ENCODE measurements at regions not wholly inside any gene's neighbourhood (a gene's known extent, or its start where the extent isn't known, plus 50 kb on each side); places are given as distances from the start of the nearest gene placed in this dataset.

DNA sequence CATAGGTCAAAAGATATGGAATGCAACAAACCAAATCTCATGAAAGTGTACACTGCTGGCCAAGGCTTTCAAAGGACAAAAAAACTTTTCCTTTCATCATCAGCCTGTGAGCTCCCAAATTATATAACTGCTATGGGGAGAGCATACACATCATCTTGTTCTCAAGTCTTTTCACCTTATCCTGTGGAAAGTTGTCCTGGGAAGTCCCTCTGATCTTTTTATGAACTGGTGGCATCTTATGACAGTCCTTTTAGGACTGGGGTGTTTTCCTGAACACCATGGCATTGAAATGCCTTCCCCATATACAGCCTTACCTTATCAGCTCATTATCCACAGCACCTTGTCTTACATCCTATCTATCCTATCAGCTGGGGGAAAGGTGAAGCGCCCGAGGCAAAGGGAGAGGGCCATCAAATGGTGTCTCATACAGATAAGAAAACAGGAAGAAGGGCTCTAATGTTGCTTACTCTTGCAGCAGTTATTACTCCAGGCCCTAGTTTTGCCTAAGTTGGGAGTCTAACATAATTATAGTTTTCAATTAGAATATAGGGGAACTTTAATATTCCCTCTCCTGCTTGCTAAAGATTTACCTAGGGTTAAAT is 61.5 kb upstream of the GOLIM4 start:
- H3K4me2 ChIP-seq = no peak overlapping the region
- ATAC-seq (no peak), DNase-seq (ENCODE audit: low spot score) (no peak)
- H3K4me3 ChIP-seq = no peak overlapping the region
- H3K27ac Mint-ChIP-seq = no peak overlapping the region
- H3K36me3 ChIP-seq (ENCODE audit: insufficient read depth) = no peaks in the 10 kb centered on the region
- peaks cover 14% of the 10 kb centered on the region for H3K36me3 Mint-ChIP-seq (ENCODE audit: low read depth)
- no peak overlapping the region for H2AFZ ChIP-seq
- H3K4me1 ChIP-seq (ENCODE audit: insufficient read depth) = no peaks in the 10 kb centered on the region
- TF ChIP-seq, protein P1, sequence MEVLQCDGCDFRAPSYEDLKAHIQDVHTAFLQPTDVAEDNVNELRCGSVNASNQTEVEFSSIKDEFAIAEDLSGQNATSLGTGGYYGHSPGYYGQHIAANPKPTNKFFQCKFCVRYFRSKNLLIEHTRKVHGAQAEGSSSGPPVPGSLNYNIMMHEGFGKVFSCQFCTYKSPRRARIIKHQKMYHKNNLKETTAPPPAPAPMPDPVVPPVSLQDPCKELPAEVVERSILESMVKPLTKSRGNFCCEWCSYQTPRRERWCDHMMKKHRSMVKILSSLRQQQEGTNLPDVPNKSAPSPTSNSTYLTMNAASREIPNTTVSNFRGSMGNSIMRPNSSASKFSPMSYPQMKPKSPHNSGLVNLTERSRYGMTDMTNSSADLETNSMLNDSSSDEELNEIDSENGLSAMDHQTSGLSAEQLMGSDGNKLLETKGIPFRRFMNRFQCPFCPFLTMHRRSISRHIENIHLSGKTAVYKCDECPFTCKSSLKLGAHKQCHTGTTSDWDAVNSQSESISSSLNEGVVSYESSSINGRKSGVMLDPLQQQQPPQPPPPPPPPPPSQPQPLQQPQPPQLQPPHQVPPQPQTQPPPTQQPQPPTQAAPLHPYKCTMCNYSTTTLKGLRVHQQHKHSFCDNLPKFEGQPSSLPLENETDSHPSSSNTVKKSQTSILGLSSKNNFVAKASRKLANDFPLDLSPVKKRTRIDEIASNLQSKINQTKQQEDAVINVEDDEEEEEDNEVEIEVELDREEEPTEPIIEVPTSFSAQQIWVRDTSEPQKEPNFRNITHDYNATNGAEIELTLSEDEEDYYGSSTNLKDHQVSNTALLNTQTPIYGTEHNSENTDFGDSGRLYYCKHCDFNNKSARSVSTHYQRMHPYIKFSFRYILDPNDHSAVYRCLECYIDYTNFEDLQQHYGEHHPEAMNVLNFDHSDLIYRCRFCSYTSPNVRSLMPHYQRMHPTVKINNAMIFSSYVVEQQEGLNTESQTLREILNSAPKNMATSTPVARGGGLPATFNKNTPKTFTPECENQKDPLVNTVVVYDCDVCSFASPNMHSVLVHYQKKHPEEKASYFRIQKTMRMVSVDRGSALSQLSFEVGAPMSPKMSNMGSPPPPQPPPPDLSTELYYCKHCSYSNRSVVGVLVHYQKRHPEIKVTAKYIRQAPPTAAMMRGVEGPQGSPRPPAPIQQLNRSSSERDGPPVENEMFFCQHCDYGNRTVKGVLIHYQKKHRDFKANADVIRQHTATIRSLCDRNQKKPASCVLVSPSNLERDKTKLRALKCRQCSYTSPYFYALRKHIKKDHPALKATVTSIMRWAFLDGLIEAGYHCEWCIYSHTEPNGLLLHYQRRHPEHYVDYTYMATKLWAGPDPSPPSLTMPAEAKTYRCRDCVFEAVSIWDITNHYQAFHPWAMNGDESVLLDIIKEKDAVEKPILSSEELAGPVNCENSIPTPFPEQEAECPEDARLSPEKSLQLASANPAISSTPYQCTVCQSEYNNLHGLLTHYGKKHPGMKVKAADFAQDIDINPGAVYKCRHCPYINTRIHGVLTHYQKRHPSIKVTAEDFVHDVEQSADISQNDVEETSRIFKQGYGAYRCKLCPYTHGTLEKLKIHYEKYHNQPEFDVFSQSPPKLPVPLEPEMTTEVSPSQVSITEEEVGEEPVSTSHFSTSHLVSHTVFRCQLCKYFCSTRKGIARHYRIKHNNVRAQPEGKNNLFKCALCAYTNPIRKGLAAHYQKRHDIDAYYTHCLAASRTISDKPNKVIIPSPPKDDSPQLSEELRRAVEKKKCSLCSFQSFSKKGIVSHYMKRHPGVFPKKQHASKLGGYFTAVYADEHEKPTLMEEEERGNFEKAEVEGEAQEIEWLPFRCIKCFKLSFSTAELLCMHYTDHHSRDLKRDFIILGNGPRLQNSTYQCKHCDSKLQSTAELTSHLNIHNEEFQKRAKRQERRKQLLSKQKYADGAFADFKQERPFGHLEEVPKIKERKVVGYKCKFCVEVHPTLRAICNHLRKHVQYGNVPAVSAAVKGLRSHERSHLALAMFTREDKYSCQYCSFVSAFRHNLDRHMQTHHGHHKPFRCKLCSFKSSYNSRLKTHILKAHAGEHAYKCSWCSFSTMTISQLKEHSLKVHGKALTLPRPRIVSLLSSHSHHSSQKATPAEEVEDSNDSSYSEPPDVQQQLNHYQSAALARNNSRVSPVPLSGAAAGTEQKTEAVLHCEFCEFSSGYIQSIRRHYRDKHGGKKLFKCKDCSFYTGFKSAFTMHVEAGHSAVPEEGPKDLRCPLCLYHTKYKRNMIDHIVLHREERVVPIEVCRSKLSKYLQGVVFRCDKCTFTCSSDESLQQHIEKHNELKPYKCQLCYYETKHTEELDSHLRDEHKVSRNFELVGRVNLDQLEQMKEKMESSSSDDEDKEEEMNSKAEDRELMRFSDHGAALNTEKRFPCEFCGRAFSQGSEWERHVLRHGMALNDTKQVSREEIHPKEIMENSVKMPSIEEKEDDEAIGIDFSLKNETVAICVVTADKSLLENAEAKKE (CRISPR knock-in tag; IDR thresholded peaks at IDR 0.05) = no peak
- TF ChIP-seq STAT1 (IDR thresholded peaks at IDR 0.05; ENCODE audit: unreplicated experiment) (no peak), ETS1 (IDR thresholded peaks at IDR 0.05) (no peak), NANOG (IDR thresholded peaks at IDR 0.05; ENCODE audit: borderline replicate concordance) (no peak), JUNB (IDR thresholded peaks at IDR 0.05; ENCODE audit: unreplicated experiment) (no peak), EZH2 (IDR thresholded peaks at IDR 0.05; ENCODE audit: low read depth, unreplicated experiment) (no peak), ZNF114 (CRISPR knock-in tag; IDR thresholded peaks at IDR 0.05) (no peak), REST (IDR thresholded peaks at IDR 0.05; ENCODE audit: unreplicated experiment) (no peak), ZNF331 (CRISPR knock-in tag; IDR thresholded peaks at IDR 0.05; ENCODE audit: low read depth) (no peak)
- H3K27me3 ChIP-seq (ENCODE audit: insufficient read depth) = no peaks in the 10 kb centered on the region
- H3K27ac ChIP-seq (ENCODE audit: low read depth) = no peak overlapping the region
- H3K27me3 Mint-ChIP-seq (ENCODE audit: insufficient read depth, low read depth, poor library complexity) = peaks cover 3% of the 10 kb centered on the region
- no peaks in the 10 kb centered on the region for H4K20me1 ChIP-seq (replicated peaks; ENCODE audit: insufficient read depth)
- no peaks in the 10 kb centered on the region for H3F3A ChIP-seq (replicated peaks; ENCODE audit: low read depth)
- H3K4me1 Mint-ChIP-seq = peaks cover 11% of the 10 kb centered on the region
- no peaks in the 10 kb centered on the region for H3K79me2 ChIP-seq (replicated peaks; ENCODE audit: insufficient read depth)
- H3K4me3 Mint-ChIP-seq = no peak overlapping the region
- peaks cover 20% of the 10 kb centered on the region for H3K9me3 Mint-ChIP-seq
- H3K9me2 ChIP-seq (ENCODE audit: insufficient read depth) = no peaks in the 10 kb centered on the region; the same call in 1 of the 2 replicates

Measured in GM23338 (cell line).